Activated naive CD4-positive, alpha-beta T cell treated with anti-CD3 and anti-CD28 coated beads, Interleukin-2, amount 50 U/mL, for 72 hours (primary cell): ENCODE measurements at regions not wholly inside any gene's neighbourhood (a gene's known extent, or its start where the extent isn't known, plus 50 kb on each side); places are given as distances from the start of the nearest gene placed in this dataset.
"Not testable (repeated sequence)": the region's sequence is repeated elsewhere in the genome, so short reads cannot be mapped to it uniquely, and the experiment has no call there.

ENCODE experiments used
- ATAC-seq, 2 donors: fragments of 150-1000 bp; cut with Tn5 transposase; 2 replicates each; pipeline ENCODE4 v1.10.0; 2021; ENCODE audit warnings: mild to moderate bottlenecking in 2 of 2, moderate library complexity in 2 of 2
- DNase-seq, 2 donors: peaks; one replicate each; pipeline ENCODE4 v3.0.0; 2021 to 2022; ENCODE audit warnings: low spot score in 2 of 2
- H3K27ac Mint-ChIP-seq, 2 donors: one replicate each; pipeline ENCODE4 v1.8.0; 2022; ENCODE audit warnings: mild to moderate bottlenecking in 2 of 2, mixed read lengths in 2 of 2
- H3K36me3 Mint-ChIP-seq, 2 donors: one replicate each; pipeline ENCODE4 v1.8.0; 2022; ENCODE audit warnings: mixed read lengths in 2 of 2
- H3K9me3 Mint-ChIP-seq, 2 donors: one replicate each; pipeline ENCODE4 v1.8.0; 2022; ENCODE audit warnings: mixed read lengths in 2 of 2

- no peaks in the 10 kb centered on the region for H3K36me3 Mint-ChIP-seq
- no peaks in the 10 kb centered on the region for H3K9me3 Mint-ChIP-seq
- no peak for ATAC-seq
- H3K27ac Mint-ChIP-seq = no peak overlapping the region
- no peak for DNase-seq
These were observed 113.5 kb upstream of the NDUFV2 start for GRCh38 chr18:8989017-8989416.

GRCh38 chr18:8989855-8990254 lies 112.6 kb upstream of the NDUFV2 start:
- DNase-seq (no peak), ATAC-seq (no peak)
- H3K27ac Mint-ChIP-seq = no peak overlapping the region
- no peaks in the 10 kb centered on the region for H3K9me3 Mint-ChIP-seq
- H3K36me3 Mint-ChIP-seq = no peaks in the 10 kb centered on the region

- H3K36me3 Mint-ChIP-seq = no peaks in the 10 kb centered on the region
- no peaks in the 10 kb centered on the region for H3K9me3 Mint-ChIP-seq
- H3K27ac Mint-ChIP-seq = no peak overlapping the region
- ATAC-seq = no peak
- no peak for DNase-seq
These were observed 112.0 kb upstream of the NDUFV2 start for GRCh38 chr18:8990276-8991031.

GRCh38 chr18:8991155-8991554 lies 111.3 kb upstream of the NDUFV2 start:
- Mint-ChIP-seq H3K36me3 (no peaks in the 10 kb centered on the region), H3K27ac (no peak overlapping the region), H3K9me3 (no peaks in the 10 kb centered on the region)
- DNase-seq = no peak
- no peak for ATAC-seq

- not testable (repeated sequence) for H3K27ac Mint-ChIP-seq, H3K9me3 Mint-ChIP-seq, DNase-seq, H3K36me3 Mint-ChIP-seq, ATAC-seq
These were observed 110.0 kb upstream of the NDUFV2 start for GRCh38 chr18:8992500-8992899.

GRCh38 chr18:8994603-8995002 lies 107.9 kb upstream of the NDUFV2 start:
- ATAC-seq (no peak), DNase-seq (no peak)
- no peaks in the 10 kb centered on the region for H3K36me3 Mint-ChIP-seq
- no peak overlapping the region for H3K27ac Mint-ChIP-seq
- H3K9me3 Mint-ChIP-seq = no peaks in the 10 kb centered on the region

- no peak for DNase-seq
- H3K27ac Mint-ChIP-seq = no peak overlapping the region
- no peak for ATAC-seq
- H3K9me3 Mint-ChIP-seq = no peaks in the 10 kb centered on the region
- no peaks in the 10 kb centered on the region for H3K36me3 Mint-ChIP-seq
These were observed 107.4 kb upstream of the NDUFV2 start for GRCh38 chr18:8995096-8995495.

- peak overlapping the region in 1 of 2 donors; percentile 18 for H3K27ac Mint-ChIP-seq
- H3K9me3 Mint-ChIP-seq = no peaks in the 10 kb centered on the region
- DNase-seq (no peak), ATAC-seq (no peak)
- H3K36me3 Mint-ChIP-seq = no peaks in the 10 kb centered on the region
These were observed 105.6 kb upstream of the NDUFV2 start for GRCh38 chr18:8996771-8997432.

GRCh38 chr18:8997634-8998033 lies 104.9 kb upstream of the NDUFV2 start:
- DNase-seq (no peak), ATAC-seq (no peak)
- Mint-ChIP-seq H3K36me3 (no peaks in the 10 kb centered on the region), H3K9me3 (peaks cover 4 to 5% of the 10 kb centered on the region in 2 donors), H3K27ac (no peak overlapping the region)

- Mint-ChIP-seq H3K27ac (no peak overlapping the region), H3K9me3 (peaks cover 11 to 12% of the 10 kb centered on the region in 2 donors), H3K36me3 (no peaks in the 10 kb centered on the region)
- ATAC-seq = no peak
- DNase-seq = no peak
These were observed 103.8 kb upstream of the NDUFV2 start for GRCh38 chr18:8998481-8999217.

GRCh38 chr18:8999872-9000271 lies 102.6 kb upstream of the NDUFV2 start:
- DNase-seq (no peak), ATAC-seq (no peak)
- H3K9me3 Mint-ChIP-seq = peaks cover 11 to 12% of the 10 kb centered on the region in 2 donors
- H3K27ac Mint-ChIP-seq = no peak overlapping the region
- no peaks in the 10 kb centered on the region for H3K36me3 Mint-ChIP-seq

GRCh38 chr18:9000733-9001132 lies 101.8 kb upstream of the NDUFV2 start:
- Mint-ChIP-seq H3K36me3 (no peaks in the 10 kb centered on the region), H3K9me3 (peaks cover 11 to 12% of the 10 kb centered on the region in 2 donors), H3K27ac (no peak overlapping the region)
- DNase-seq (no peak), ATAC-seq (no peak)

- H3K36me3 Mint-ChIP-seq = no peaks in the 10 kb centered on the region
- H3K27ac Mint-ChIP-seq = no peak overlapping the region
- ATAC-seq (no peak), DNase-seq (no peak)
- peaks cover 11 to 12% of the 10 kb centered on the region in 2 donors for H3K9me3 Mint-ChIP-seq
These were observed 101.3 kb upstream of the NDUFV2 start for GRCh38 chr18:9001209-9001608.

- DNase-seq = no peak
- Mint-ChIP-seq H3K36me3 (no peaks in the 10 kb centered on the region), H3K9me3 (peaks cover 11 to 12% of the 10 kb centered on the region in 2 donors), H3K27ac (no peak overlapping the region)
- ATAC-seq = no peak
These were observed 98.9 kb upstream of the NDUFV2 start for GRCh38 chr18:9003406-9004100.

- H3K9me3 Mint-ChIP-seq = peaks cover 11 to 12% of the 10 kb centered on the region in 2 donors
- not testable (repeated sequence) for ATAC-seq, H3K36me3 Mint-ChIP-seq, H3K27ac Mint-ChIP-seq, DNase-seq
These were observed 98.2 kb upstream of the NDUFV2 start for GRCh38 chr18:9004308-9004707.

GRCh38 chr18:9007700-9008099 lies 94.8 kb upstream of the NDUFV2 start:
- not testable (repeated sequence) for DNase-seq, H3K36me3 Mint-ChIP-seq, H3K9me3 Mint-ChIP-seq, H3K27ac Mint-ChIP-seq, ATAC-seq

GRCh38 chr18:9008200-9008708 lies 94.2 kb upstream of the NDUFV2 start:
- ATAC-seq (no peak), DNase-seq (no peak)
- H3K9me3 Mint-ChIP-seq = peaks cover 2 to 4% of the 10 kb centered on the region in 2 donors

More at GRCh38 chr18:9008200-9008708, 94.2 kb upstream of the NDUFV2 start:
- Mint-ChIP-seq H3K36me3 (no peaks in the 10 kb centered on the region), H3K27ac (no peak overlapping the region)
